ENCODE measurements at regions not wholly inside any gene's neighbourhood (a gene's known extent, or its start where the extent isn't known, plus 50 kb on each side); places are given as distances from the start of the nearest gene placed in this dataset.

GRCh38 chr14:71204768-71205167, 297.5 kb downstream of the PCNX1 start:
- no peak for TF ChIP-seq POLR2A (IDR thresholded peaks at IDR 0.05)
- TF ChIP-seq, protein P1, sequence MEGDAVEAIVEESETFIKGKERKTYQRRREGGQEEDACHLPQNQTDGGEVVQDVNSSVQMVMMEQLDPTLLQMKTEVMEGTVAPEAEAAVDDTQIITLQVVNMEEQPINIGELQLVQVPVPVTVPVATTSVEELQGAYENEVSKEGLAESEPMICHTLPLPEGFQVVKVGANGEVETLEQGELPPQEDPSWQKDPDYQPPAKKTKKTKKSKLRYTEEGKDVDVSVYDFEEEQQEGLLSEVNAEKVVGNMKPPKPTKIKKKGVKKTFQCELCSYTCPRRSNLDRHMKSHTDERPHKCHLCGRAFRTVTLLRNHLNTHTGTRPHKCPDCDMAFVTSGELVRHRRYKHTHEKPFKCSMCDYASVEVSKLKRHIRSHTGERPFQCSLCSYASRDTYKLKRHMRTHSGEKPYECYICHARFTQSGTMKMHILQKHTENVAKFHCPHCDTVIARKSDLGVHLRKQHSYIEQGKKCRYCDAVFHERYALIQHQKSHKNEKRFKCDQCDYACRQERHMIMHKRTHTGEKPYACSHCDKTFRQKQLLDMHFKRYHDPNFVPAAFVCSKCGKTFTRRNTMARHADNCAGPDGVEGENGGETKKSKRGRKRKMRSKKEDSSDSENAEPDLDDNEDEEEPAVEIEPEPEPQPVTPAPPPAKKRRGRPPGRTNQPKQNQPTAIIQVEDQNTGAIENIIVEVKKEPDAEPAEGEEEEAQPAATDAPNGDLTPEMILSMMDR (IDR thresholded peaks at IDR 0.05): no peak

Data from transverse colon (tissue), 3 donors.